Sigmoid colon (tissue), 4 donors: ENCODE measurements at regions not wholly inside any gene's neighbourhood (a gene's known extent, or its start where the extent isn't known, plus 50 kb on each side); places are given as distances from the start of the nearest gene placed in this dataset.

Experiments
- EP300 ChIP-seq, 4 donors: sonication (generic); formaldehyde crosslinking; IDR thresholded peaks; one replicate each; pipeline ENCODE4 v1.6.1; 2017; ENCODE audit warnings: antibody characterized with exemption in 4 of 4
- POLR2A ChIP-seq, 2 donors: fragments of 450-650 bp; IDR thresholded peaks; one replicate each; pipeline ENCODE4 v1.6.1; 2016; ENCODE audit warnings: antibody characterized with exemption in 2 of 2, mild to moderate bottlenecking in 2 of 2, moderate library complexity in 2 of 2
- POLR2AphosphoS5 ChIP-seq, 4 donors: sonication (generic); formaldehyde crosslinking; IDR thresholded peaks; one replicate each; pipeline ENCODE4 v1.6.1; 2017; ENCODE audit warnings: antibody characterized with exemption in 4 of 4
- TF ChIP-seq, protein P1 (sequence below), 4 experiments: fragments of 450-650 bp in 3 of 4; fragments of 200-600 bp in 1 of 4; IDR thresholded peaks; one replicate each; pipeline ENCODE4 v1.5.1; 2016 to 2019; ENCODE audit warnings: antibody characterized with exemption in 4 of 4, mild to moderate bottlenecking in 3 of 4, moderate library complexity in 2 of 4

DNA sequence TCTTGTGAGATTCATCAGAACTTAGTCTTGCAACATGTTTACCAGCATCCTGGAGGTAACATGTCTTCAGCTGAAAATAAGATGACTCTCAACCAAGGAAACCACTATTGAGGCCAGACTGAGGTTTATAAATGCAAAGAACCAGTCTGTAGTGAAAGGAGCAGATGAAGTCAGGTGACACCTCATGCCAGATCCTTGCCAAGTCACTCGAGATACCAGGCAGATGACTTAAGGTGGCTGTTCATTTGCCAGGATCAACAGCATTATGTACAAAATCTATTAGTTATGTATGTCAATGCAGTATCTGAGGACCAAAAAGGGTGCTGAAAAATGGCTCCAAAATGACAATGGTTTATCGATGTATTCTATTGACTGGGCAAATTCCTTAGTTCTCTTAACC, 100.0 kb upstream of the SOX6 start:
- no peak for TF ChIP-seq POLR2A (IDR thresholded peaks at IDR 0.05)
- TF ChIP-seq, protein P1, sequence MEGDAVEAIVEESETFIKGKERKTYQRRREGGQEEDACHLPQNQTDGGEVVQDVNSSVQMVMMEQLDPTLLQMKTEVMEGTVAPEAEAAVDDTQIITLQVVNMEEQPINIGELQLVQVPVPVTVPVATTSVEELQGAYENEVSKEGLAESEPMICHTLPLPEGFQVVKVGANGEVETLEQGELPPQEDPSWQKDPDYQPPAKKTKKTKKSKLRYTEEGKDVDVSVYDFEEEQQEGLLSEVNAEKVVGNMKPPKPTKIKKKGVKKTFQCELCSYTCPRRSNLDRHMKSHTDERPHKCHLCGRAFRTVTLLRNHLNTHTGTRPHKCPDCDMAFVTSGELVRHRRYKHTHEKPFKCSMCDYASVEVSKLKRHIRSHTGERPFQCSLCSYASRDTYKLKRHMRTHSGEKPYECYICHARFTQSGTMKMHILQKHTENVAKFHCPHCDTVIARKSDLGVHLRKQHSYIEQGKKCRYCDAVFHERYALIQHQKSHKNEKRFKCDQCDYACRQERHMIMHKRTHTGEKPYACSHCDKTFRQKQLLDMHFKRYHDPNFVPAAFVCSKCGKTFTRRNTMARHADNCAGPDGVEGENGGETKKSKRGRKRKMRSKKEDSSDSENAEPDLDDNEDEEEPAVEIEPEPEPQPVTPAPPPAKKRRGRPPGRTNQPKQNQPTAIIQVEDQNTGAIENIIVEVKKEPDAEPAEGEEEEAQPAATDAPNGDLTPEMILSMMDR (IDR thresholded peaks at IDR 0.05): no peak
- no peak for TF ChIP-seq POLR2AphosphoS5 (IDR thresholded peaks at IDR 0.05)
- TF ChIP-seq EP300 (IDR thresholded peaks at IDR 0.05): no peak
